ENCODE measurements at regions not wholly inside any gene's neighbourhood (a gene's known extent, or its start where the extent isn't known, plus 50 kb on each side); places are given as distances from the start of the nearest gene placed in this dataset.

DNA sequence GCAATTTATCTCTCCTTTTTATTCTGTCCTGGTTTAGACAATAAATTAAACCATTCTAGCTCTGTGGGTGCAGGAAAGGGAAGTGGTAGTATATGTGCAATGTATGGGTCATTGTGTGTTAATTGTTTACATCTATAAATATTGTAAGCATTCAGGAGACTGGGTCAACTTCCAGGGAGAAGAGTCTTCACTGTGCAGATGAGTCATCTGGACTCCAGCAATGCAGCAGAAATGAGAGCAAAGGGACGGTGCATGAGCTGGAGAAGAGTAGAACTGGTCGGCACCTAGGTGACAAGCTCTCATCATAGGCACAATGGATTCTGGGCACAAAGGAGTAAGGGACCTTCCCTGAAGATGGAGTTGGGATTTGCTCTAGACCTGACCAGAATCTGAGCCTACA, 211.1 kb upstream of the DAAM1 start:
- intact Hi-C loops (cut with DNase I), result no loop called here
- H3K4me3 ChIP-seq, result no peak overlapping the region
- WGBS, 2 donors, result 79 to 86% methylated on average over 2 of the region's 2 CpGs
- peaks cover 6% of the 10 kb centered on the region for H3K4me1 ChIP-seq
- no peak overlapping the region for H3K27ac ChIP-seq
- ATAC-seq, result no peak
- H3K9me3 ChIP-seq, result no peaks in the 10 kb centered on the region
- DNase-seq, result no peak
- TF ChIP-seq, protein P1, sequence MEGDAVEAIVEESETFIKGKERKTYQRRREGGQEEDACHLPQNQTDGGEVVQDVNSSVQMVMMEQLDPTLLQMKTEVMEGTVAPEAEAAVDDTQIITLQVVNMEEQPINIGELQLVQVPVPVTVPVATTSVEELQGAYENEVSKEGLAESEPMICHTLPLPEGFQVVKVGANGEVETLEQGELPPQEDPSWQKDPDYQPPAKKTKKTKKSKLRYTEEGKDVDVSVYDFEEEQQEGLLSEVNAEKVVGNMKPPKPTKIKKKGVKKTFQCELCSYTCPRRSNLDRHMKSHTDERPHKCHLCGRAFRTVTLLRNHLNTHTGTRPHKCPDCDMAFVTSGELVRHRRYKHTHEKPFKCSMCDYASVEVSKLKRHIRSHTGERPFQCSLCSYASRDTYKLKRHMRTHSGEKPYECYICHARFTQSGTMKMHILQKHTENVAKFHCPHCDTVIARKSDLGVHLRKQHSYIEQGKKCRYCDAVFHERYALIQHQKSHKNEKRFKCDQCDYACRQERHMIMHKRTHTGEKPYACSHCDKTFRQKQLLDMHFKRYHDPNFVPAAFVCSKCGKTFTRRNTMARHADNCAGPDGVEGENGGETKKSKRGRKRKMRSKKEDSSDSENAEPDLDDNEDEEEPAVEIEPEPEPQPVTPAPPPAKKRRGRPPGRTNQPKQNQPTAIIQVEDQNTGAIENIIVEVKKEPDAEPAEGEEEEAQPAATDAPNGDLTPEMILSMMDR (IDR thresholded peaks at IDR 0.05), result no peak
- no peak for TF ChIP-seq POLR2A (IDR thresholded peaks at IDR 0.05)
- H3K27me3 ChIP-seq, result no peaks in the 10 kb centered on the region
- H3K36me3 ChIP-seq (replicated peaks in 1 of 2; ENCODE audit: insufficient read depth in 1 of 2, low read depth in 2 of 2), result no peaks in the 10 kb centered on the region

DNA sequence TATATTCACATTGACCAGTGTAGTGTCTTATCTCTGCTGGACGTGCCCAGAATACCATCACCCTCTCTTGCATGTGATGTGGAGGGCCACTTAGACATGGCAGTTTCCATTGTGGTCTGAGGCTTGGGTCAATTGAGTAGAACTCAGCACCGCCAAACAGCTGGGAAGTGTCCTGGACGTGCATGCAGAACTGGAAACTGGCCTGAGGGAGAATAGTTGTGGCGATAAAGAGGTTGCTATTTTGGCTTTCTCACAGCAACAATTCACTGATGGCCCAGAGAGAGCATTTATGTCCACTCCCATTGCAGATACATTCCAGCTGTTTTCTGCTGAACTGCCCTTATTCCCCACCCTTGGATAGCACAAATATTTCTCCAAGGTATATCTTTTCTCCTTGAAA, 210.1 kb upstream of the DAAM1 start:
- TF ChIP-seq, protein P1 (IDR thresholded peaks at IDR 0.05), result no peak
- TF ChIP-seq POLR2A (IDR thresholded peaks at IDR 0.05), result no peak
- Histone ChIP-seq H3K4me3 (no peak overlapping the region), H3K27me3 (no peaks in the 10 kb centered on the region), H3K9me3 (no peaks in the 10 kb centered on the region), H3K4me1 (peaks cover 6% of the 10 kb centered on the region), H3K27ac (no peak overlapping the region), H3K36me3 (replicated peaks in 1 of 2; ENCODE audit: insufficient read depth in 1 of 2, low read depth in 2 of 2) (no peaks in the 10 kb centered on the region)
- no peak for ATAC-seq
- DNase-seq, result peak in 1 of 4 donors; percentile 8
- intact Hi-C loops (cut with DNase I), result no loop called here
- WGBS, 2 donors, result 75 to 76% methylated on average over 4 of the region's 4 CpGs

DNA sequence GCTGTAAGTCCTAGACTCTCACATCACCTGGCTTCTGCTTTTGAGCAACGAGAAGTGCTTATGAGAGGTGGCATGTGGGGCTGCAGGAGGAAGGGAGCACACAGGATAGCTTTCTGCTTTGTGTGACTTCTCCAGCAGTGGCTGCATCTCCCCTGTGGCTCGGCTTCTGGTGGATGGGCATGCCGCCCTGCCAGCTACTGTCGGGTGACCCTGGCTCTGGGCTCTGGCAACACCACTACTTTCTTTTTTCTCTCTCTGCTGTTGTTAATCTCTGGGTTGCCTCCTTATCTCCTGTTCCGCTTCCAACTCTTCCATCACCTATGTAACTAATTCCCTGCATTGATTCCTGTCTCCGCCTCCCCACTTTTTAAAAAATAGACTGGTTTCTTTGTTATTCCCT, 209.1 kb upstream of the DAAM1 start:
- WGBS, 2 donors, result 26% methylated on average over 6 of the region's 6 CpGs
- Histone ChIP-seq H3K27ac (peak overlapping the region in 1 of 4 donors; percentile 19), H3K9me3 (no peaks in the 10 kb centered on the region), H3K27me3 (no peaks in the 10 kb centered on the region), H3K4me1 (peaks cover 6% of the 10 kb centered on the region), H3K4me3 (no peak overlapping the region), H3K36me3 (replicated peaks in 1 of 2; ENCODE audit: insufficient read depth in 1 of 2, low read depth in 2 of 2) (no peaks in the 10 kb centered on the region)
- DNase-seq (peak in 3 of 4 donors; percentile 12 to 15 (median 14)), ATAC-seq (peak; percentile 53)
- TF ChIP-seq, protein P1 (IDR thresholded peaks at IDR 0.05), result no peak
- TF ChIP-seq POLR2A (IDR thresholded peaks at IDR 0.05), result no peak
- intact Hi-C loops (cut with DNase I), result no loop called here

DNA sequence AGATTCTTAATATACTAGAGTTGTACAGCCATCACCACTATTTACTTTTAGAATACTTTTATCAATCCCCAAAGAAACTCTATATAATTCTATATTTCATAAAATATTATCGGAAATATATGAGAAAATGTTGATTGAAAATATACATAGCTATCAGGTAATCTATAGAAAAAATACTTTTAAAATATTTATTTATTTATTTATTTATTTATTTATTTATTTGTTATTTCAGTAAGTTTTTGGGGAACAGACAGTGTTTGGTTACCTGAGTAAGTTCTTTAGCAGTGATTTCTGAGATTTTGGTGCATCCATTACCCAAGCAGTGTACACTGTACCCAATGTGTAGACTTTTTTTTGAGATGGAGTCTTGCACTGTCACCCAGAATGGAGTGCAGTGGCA, 206.6 kb upstream of the DAAM1 start:
- WGBS, 2 donors, result 92% methylated on average over 1 of the region's 1 CpG
- no peak overlapping the region for H3K4me3 ChIP-seq
- no peak overlapping the region for H3K27ac ChIP-seq
- H3K4me1 ChIP-seq, result peaks cover 6% of the 10 kb centered on the region
- intact Hi-C loops (cut with DNase I), result no loop called here
- no peaks in the 10 kb centered on the region for H3K9me3 ChIP-seq
- no peaks in the 10 kb centered on the region for H3K36me3 ChIP-seq (replicated peaks in 1 of 2; ENCODE audit: insufficient read depth in 1 of 2, low read depth in 2 of 2)
- ATAC-seq (no peak), DNase-seq (no peak)
- no peaks in the 10 kb centered on the region for H3K27me3 ChIP-seq
- TF ChIP-seq, protein P1 (IDR thresholded peaks at IDR 0.05), result no peak
- TF ChIP-seq POLR2A (IDR thresholded peaks at IDR 0.05), result no peak

DNA sequence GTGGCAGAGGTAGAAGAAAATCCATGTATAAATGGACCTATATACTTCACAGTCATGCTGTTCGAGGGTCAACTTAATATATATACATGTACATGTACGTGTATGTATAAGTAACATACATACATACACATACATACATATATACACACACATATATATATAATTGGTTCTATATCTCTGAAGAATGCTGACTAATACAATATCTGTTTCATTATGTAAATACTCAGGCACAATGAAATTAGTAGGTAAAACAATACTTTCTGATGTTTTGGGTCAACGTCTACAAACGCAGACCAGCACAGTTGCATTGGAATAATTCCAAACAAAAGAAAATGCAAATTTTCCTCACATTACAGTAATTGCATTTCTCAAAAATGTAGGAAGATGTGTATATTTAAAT, 202.7 kb upstream of the DAAM1 start:
- 69 to 70% methylated on average over 4 of the region's 4 CpGs for WGBS, 2 donors
- no peak for TF ChIP-seq POLR2A (IDR thresholded peaks at IDR 0.05)
- TF ChIP-seq, protein P1 (IDR thresholded peaks at IDR 0.05), result no peak
- no peak for ATAC-seq
- Histone ChIP-seq H3K4me1 (no peaks in the 10 kb centered on the region), H3K9me3 (no peaks in the 10 kb centered on the region), H3K27ac (no peak overlapping the region), H3K36me3 (replicated peaks in 1 of 2; ENCODE audit: insufficient read depth in 1 of 2, low read depth in 2 of 2) (no peaks in the 10 kb centered on the region), H3K27me3 (no peaks in the 10 kb centered on the region), H3K4me3 (no peak overlapping the region)
- no peak for DNase-seq
- intact Hi-C loops (cut with DNase I), result no loop called here
